HCT116 (cell line): ENCODE measurements at regions not wholly inside any gene's neighbourhood (a gene's known extent, or its start where the extent isn't known, plus 50 kb on each side); places are given as distances from the start of the nearest gene placed in this dataset.

Experiments used
- ATAC-seq: fragments of 200-7000 bp; cut with Tn5 transposase; 2 replicates; pipeline ENCODE4 v1.9.1; 2020; ENCODE audit warnings: mild to moderate bottlenecking, moderate library complexity
- BruUV-seq: library from RNA; stranded (reverse); fragments of 400-500 nt; replicated peaks from 2 replicates; lab custom pipeline; 2021; lab: Mats Ljungman, UMichigan
- CTCF ChIA-PET: fragments of 300-600 bp; sonication (Branson Sonifier 250); formaldehyde crosslinking; loops from one replicate; lab custom pipeline; 2021; ENCODE audit warnings: antibody characterized with exemption; lab: Charles Lee
- POLR2A ChIA-PET: fragments of 300-600, 350-600 bp; sonication (Branson Sonifier 250); formaldehyde crosslinking; loops from one replicate; lab custom pipeline; 2021; ENCODE audit warnings: antibody characterized with exemption; lab: Charles Lee
- RAD21 ChIA-PET, 2 experiments: fragments of 300-600 bp; sonication (Branson Sonifier 250); formaldehyde crosslinking; loops; one replicate each; lab custom pipeline; 2023; ENCODE audit warnings: low total read pairs in 2 of 2; ENCODE audit not compliant: uncharacterized antibody in 2 of 2, unreplicated experiment in 2 of 2, low non-redundant PET in 1 of 2; lab: Charles Lee
- DNase-seq: peaks from one replicate; pipeline ENCODE4 v3.0.0-alpha.2; 2010; ENCODE audit warnings: low read depth, low spot score
- H2AFZ ChIP-seq: fragments of 200-600 bp; shearing (Covaris generic), sonication (generic); 2 replicates; pipeline ENCODE4 v1.6.1; 2017; ENCODE audit warnings: low read depth, mixed run types, mixed read lengths, antibody characterized with exemption, low read length; ENCODE audit not compliant: poor library complexity, severe bottlenecking
- H3K27ac ChIP-seq: 2 replicates; pipeline ENCODE4 v1.5.1; 2012; ENCODE audit warnings: low read depth, low read length
- H3K27me3 ChIP-seq: fragments of 200-600 bp; sonication (generic); 2 replicates; pipeline ENCODE4 v1.6.1; 2016; ENCODE audit warnings: mixed run types, low read length, mixed read lengths; ENCODE audit not compliant: insufficient read depth
- H3K36me3 ChIP-seq, 2 experiments: fragments of 200-500 bp in 1 of 2; fragments of 200-600 bp in 1 of 2; sonication (Bioruptor generic) in 1 of 2; sonication (generic) in 1 of 2; 2 replicates each; pipeline versions ENCODE4 v1.5.1 to v1.6.1; 2014 to 2016; ENCODE audit warnings: low read length in 2 of 2, inconsistent platforms in 1 of 2, mixed read lengths in 1 of 2, mixed run types in 1 of 2; ENCODE audit not compliant: insufficient read depth in 2 of 2, control insufficient read depth in 1 of 2
- H3K4me1 ChIP-seq, 2 experiments: fragments of 200-600 bp in 1 of 2; sonication (generic) in 1 of 2; 2 replicates each; pipeline versions ENCODE4 v1.5.1 to v1.6.1; 2012 to 2017; ENCODE audit warnings: low read length in 2 of 2, inconsistent platforms in 1 of 2, mild to moderate bottlenecking in 1 of 2, mixed read lengths in 1 of 2, mixed run types in 1 of 2, moderate library complexity in 1 of 2; ENCODE audit not compliant: insufficient read depth in 2 of 2, control insufficient read depth in 1 of 2
- H3K4me2 ChIP-seq: fragments of 200-600 bp; sonication (generic); 2 replicates; pipeline ENCODE4 v1.6.1; 2017; ENCODE audit warnings: mixed run types, low read length, mixed read lengths
- H3K4me3 ChIP-seq, 2 experiments: fragments of 200-600 bp in 1 of 2; sonication (generic) in 1 of 2; replicated peaks in 1 of 2; 2 replicates each; pipeline ENCODE4 v1.5.1; 2011 to 2016; ENCODE audit warnings: low read length in 2 of 2, control low read depth in 1 of 2, low read depth in 1 of 2, mild to moderate bottlenecking in 1 of 2, mixed read lengths in 1 of 2, mixed run types in 1 of 2
- H3K79me2 ChIP-seq: fragments of 200-600 bp; sonication (generic); 2 replicates; pipeline ENCODE4 v1.6.1; 2017; ENCODE audit warnings: mild to moderate bottlenecking, mixed run types, low read length, moderate library complexity, mixed read lengths; ENCODE audit not compliant: insufficient read depth
- H3K9ac ChIP-seq: fragments of 200-600 bp; sonication (generic); 2 replicates; pipeline ENCODE4 v1.6.1; 2016; ENCODE audit warnings: low read length, mixed read lengths
- H3K9me2 ChIP-seq: fragments of 200-600 bp; sonication (generic), shearing (Covaris generic); 2 replicates; pipeline ENCODE4 v1.6.1; 2017; ENCODE audit warnings: mixed run types, mild to moderate bottlenecking, moderate library complexity; ENCODE audit not compliant: insufficient read depth
- H3K9me3 ChIP-seq, 2 experiments: fragments of 200-500 bp in 1 of 2; fragments of 200-600 bp in 1 of 2; sonication (Bioruptor generic) in 1 of 2; sonication (generic) in 1 of 2; 2 replicates each; pipeline ENCODE4 v1.6.1; 2014 to 2017; ENCODE audit warnings: low read length in 2 of 2, mixed read lengths in 2 of 2, inconsistent platforms in 1 of 2, low read depth in 1 of 2, mild to moderate bottlenecking in 1 of 2, mixed run types in 1 of 2, moderate library complexity in 1 of 2; ENCODE audit not compliant: control insufficient read depth in 1 of 2, insufficient read depth in 1 of 2
- H4K20me1 ChIP-seq: fragments of 200-600 bp; sonication (generic), shearing (Covaris generic); 2 replicates; pipeline ENCODE4 v1.6.1; 2017; ENCODE audit warnings: mixed run types, mild to moderate bottlenecking, moderate library complexity; ENCODE audit not compliant: insufficient read depth
- CBX3 ChIP-seq: IDR thresholded peaks from 2 replicates; pipeline ENCODE4 v1.6.1; 2012; ENCODE audit warnings: low read depth
- CEBPB ChIP-seq: IDR thresholded peaks from 2 replicates; pipeline ENCODE4 v1.6.1; 2012; ENCODE audit warnings: low read depth
- CTCF ChIP-seq, 3 experiments: fragments of 200-600 bp in 1 of 3; sonication (generic) in 1 of 3; IDR thresholded peaks in 2 of 3; conservative IDR thresholded peaks in 1 of 3; 2 replicates each; pipeline ENCODE4 v1.5.1; 2012 to 2017; ENCODE audit warnings: low read depth in 2 of 3, low read length in 2 of 3, antibody characterized with exemption in 1 of 3, borderline replicate concordance in 1 of 3, control low read depth in 1 of 3, mild to moderate bottlenecking in 1 of 3, mixed read lengths in 1 of 3, mixed run types in 1 of 3, moderate library complexity in 1 of 3; ENCODE audit not compliant: insufficient read depth in 1 of 3
- ELF1 ChIP-seq: IDR thresholded peaks from 2 replicates; pipeline ENCODE4 v1.6.1; 2012; ENCODE audit warnings: low read depth, borderline replicate concordance
- EZH2phosphoT487 ChIP-seq: fragments of 200-600 bp; IDR thresholded peaks from 2 replicates; pipeline ENCODE4 v1.6.1; 2018; ENCODE audit warnings: antibody characterized with exemption, borderline replicate concordance
- FOSL1 ChIP-seq: IDR thresholded peaks from 2 replicates; pipeline ENCODE4 v1.6.1; 2012; ENCODE audit warnings: low read depth
- JUND ChIP-seq: IDR thresholded peaks from 2 replicates; pipeline ENCODE4 v1.6.1; 2012
- MAX ChIP-seq: IDR thresholded peaks from 2 replicates; pipeline ENCODE4 v1.6.1; 2012
- POLR2A ChIP-seq: IDR thresholded peaks from 2 replicates; pipeline ENCODE4 v1.7.0; 2011; ENCODE audit warnings: borderline replicate concordance; ENCODE audit not compliant: insufficient read depth, insufficient read length; ENCODE audit errors: extremely low read depth
- POLR2AphosphoS5 ChIP-seq: IDR thresholded peaks from 2 replicates; pipeline ENCODE4 v1.6.1; 2011; ENCODE audit warnings: mild to moderate bottlenecking, low read depth, low read length, moderate library complexity
- REST ChIP-seq: IDR thresholded peaks from 2 replicates; pipeline ENCODE4 v1.6.1; 2012; ENCODE audit warnings: low read depth
- SIN3A ChIP-seq: IDR thresholded peaks from 2 replicates; pipeline ENCODE4 v1.6.1; 2012; ENCODE audit warnings: low read depth
- SP1 ChIP-seq: IDR thresholded peaks from 2 replicates; pipeline ENCODE4 v1.6.1; 2012; ENCODE audit warnings: low read depth
- SRF ChIP-seq: IDR thresholded peaks from 2 replicates; pipeline ENCODE4 v1.6.1; 2012; ENCODE audit warnings: low read depth
- TCF7L2 ChIP-seq: IDR thresholded peaks from 2 replicates; pipeline ENCODE4 v1.7.0; 2011; ENCODE audit warnings: borderline replicate concordance, inconsistent platforms; ENCODE audit not compliant: insufficient read depth, insufficient read length; ENCODE audit errors: extremely low read depth
- YY1 ChIP-seq: IDR thresholded peaks from 2 replicates; pipeline ENCODE4 v1.6.1; 2011; ENCODE audit warnings: low read length, low read depth, moderate library complexity, mild to moderate bottlenecking; ENCODE audit not compliant: insufficient replicate concordance; ENCODE audit errors: extremely low read depth
- ZFX ChIP-seq: fragments of 450-650 bp; IDR thresholded peaks from 2 replicates; pipeline ENCODE4 v1.6.1; 2017
- ZNF274 ChIP-seq: fragments of 200-500 bp; sonication (Bioruptor generic); IDR thresholded peaks from 2 replicates; pipeline ENCODE4 v1.6.1; 2014; ENCODE audit warnings: mild to moderate bottlenecking, low read depth, low read length, inconsistent platforms
- intact Hi-C: fragments of 100-400 bp; cut with micrococcal nuclease; formaldehyde crosslinking; loops from 2 replicates; pipeline ENCODE4 v1.10.0; 2022

GRCh38 chr14:83975435-83975834 lies 1554.5 kb upstream of the FLRT2 start:
- Histone ChIP-seq H4K20me1 (no peaks in the 10 kb centered on the region), H3K4me3 (no peak overlapping the region), H2AFZ (no peak overlapping the region), H3K36me3 (no peaks in the 10 kb centered on the region), H3K9me2 (no peaks in the 10 kb centered on the region), H3K4me1 (no peaks in the 10 kb centered on the region), H3K79me2 (no peaks in the 10 kb centered on the region), H3K9me3 (peaks cover 0 to 25% of the 10 kb centered on the region in 2 experiments; a peak in 3 of 4 replicates), H3K27me3 (no peaks in the 10 kb centered on the region), H3K4me2 (no peak overlapping the region), H3K27ac (no peak overlapping the region), H3K9ac (no peak overlapping the region)
- TF ChIP-seq MAX (no peak), ZNF274 (no peak), SIN3A (no peak), SP1 (no peak), FOSL1 (no peak), ELF1 (no peak), JUND (no peak), CTCF (IDR thresholded peaks at IDR 0.05 in 2 of 3, conservative IDR thresholded peaks at IDR 0.05 in 1 of 3; ENCODE audit: borderline replicate concordance in 1 of 3, insufficient read depth in 1 of 3, low read depth in 2 of 3, low read length in 2 of 3) (no peak), POLR2AphosphoS5 (no peak), TCF7L2 (no peak), CEBPB (no peak), EZH2phosphoT487 (no peak), CBX3 (no peak), REST (no peak), YY1 (no peak), SRF (no peak), POLR2A (no peak), ZFX (no peak)
- intact Hi-C loops = no loop called here
- BruUV-seq = no TSS peak
- DNase-seq (no peak), ATAC-seq (no peak)
- ChIA-PET POLR2A (no interaction called here), RAD21 (no interaction called here), CTCF (no interaction called here)
